ENCODE measurements at regions not wholly inside any gene's neighbourhood (a gene's known extent, or its start where the extent isn't known, plus 50 kb on each side); places are given as distances from the start of the nearest gene placed in this dataset.
"Not testable (repeated sequence)": the region's sequence is repeated elsewhere in the genome, so short reads cannot be mapped to it uniquely, and the experiment has no call there.

- no peak for DNase-seq (ENCODE audit: low spot score)
- TF ChIP-seq, protein P1, sequence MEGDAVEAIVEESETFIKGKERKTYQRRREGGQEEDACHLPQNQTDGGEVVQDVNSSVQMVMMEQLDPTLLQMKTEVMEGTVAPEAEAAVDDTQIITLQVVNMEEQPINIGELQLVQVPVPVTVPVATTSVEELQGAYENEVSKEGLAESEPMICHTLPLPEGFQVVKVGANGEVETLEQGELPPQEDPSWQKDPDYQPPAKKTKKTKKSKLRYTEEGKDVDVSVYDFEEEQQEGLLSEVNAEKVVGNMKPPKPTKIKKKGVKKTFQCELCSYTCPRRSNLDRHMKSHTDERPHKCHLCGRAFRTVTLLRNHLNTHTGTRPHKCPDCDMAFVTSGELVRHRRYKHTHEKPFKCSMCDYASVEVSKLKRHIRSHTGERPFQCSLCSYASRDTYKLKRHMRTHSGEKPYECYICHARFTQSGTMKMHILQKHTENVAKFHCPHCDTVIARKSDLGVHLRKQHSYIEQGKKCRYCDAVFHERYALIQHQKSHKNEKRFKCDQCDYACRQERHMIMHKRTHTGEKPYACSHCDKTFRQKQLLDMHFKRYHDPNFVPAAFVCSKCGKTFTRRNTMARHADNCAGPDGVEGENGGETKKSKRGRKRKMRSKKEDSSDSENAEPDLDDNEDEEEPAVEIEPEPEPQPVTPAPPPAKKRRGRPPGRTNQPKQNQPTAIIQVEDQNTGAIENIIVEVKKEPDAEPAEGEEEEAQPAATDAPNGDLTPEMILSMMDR (IDR thresholded peaks at IDR 0.05; ENCODE audit: borderline replicate concordance, control extremely low read depth, extremely low read depth, insufficient read depth, missing control alignments): no peak
- in situ Hi-C loops (cut with MboI; ENCODE audit: low sequenced_read_pairs, unreplicated experiment): loop anchor here (5.0 kb wide), 1 partner anchor 299 kb away; no protein-coding TSS in a partner anchor
Measured at GRCh38 chr13:26486550-26486949, 70.9 kb upstream of the WASF3 start.

DNA sequence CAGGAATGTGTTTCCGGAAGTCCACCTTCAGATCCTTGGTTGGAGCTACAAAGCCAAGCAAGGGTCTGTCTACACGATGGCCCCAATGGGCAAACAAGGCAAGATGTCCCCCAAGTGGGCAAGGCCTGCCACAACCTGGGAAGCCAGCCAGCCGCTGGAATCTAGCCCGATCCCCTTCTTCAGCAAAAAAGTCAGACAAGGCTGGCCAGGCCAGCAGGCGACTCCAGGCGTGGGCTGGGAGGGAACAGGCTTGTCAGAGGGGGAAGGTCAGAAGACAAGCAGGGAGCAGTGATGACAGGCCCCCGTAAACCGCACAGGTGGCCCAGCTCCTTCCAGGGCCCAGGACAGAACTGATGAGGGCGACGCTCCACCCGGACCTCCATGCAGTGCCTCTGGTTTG is 69.7 kb upstream of the WASF3 start:
- TF ChIP-seq, protein P1 (IDR thresholded peaks at IDR 0.05; ENCODE audit: borderline replicate concordance, control extremely low read depth, extremely low read depth, insufficient read depth, missing control alignments): no peak
- in situ Hi-C loops (cut with MboI; ENCODE audit: low sequenced_read_pairs, unreplicated experiment): loop anchor here (5.0 kb wide), 1 partner anchor 300 kb away; no protein-coding TSS in a partner anchor
- DNase-seq (ENCODE audit: low spot score): no peak

GRCh38 chr13:26488236-26489003 is 69.1 kb upstream of the WASF3 start:
- in situ Hi-C loops (cut with MboI; ENCODE audit: low sequenced_read_pairs, unreplicated experiment): loop anchor here (5.0 kb wide), 1 partner anchor 301 kb away; no protein-coding TSS in a partner anchor
- TF ChIP-seq, protein P1 (IDR thresholded peaks at IDR 0.05; ENCODE audit: borderline replicate concordance, control extremely low read depth, extremely low read depth, insufficient read depth, missing control alignments): no peak

DNA sequence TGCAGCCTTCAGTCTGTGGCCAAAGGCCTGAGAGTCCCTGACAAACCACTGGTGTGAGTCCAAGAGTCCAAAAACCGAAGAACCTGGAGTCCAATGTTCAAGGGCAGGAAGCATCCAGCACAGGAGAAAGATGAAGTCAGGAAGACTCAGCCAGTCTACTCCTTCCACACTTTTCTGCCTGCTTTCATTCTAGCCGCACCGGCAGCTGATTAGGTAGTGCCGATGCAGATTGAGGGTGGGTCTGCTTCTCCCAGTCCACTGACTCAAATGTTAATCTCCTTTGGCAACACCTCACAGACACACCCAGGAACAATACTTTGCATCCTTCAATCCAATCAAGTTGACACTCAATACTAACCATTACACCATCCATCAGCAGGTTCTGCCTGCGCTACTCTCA is 65.2 kb upstream of the WASF3 start:
- in situ Hi-C loops (cut with MboI; ENCODE audit: low sequenced_read_pairs, unreplicated experiment); DNase-seq (ENCODE audit: low spot score): not testable (repeated sequence)

More at GRCh38 chr13:26488236-26489003, 69.1 kb upstream of the WASF3 start:
- no peak for DNase-seq (ENCODE audit: low spot score)

- in situ Hi-C loops (cut with MboI; ENCODE audit: low sequenced_read_pairs, unreplicated experiment): no loop called here
Measured at GRCh38 chr13:26494571-26495195, 62.8 kb upstream of the WASF3 start.

DNA sequence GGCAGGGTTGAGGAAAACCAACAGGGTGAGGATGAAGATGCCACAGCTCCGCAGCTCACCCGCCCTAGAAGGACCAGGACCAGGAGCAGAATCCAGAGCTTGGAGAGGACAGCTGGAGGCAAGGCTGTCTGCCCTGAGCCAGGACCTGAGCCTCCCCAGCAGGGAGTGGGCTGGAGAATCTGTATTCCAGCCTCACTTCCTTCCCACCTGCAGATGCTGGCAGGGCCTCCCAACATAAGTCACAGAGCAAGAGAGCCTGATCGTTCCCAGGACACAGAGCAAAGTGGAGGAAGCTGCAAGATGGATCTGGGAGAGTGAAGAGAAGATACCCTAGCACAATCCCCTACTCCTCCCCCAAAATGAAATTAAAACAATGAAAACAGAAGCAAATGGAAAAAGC is 61.7 kb upstream of the WASF3 start:
- no peak for DNase-seq (ENCODE audit: low spot score)
- TF ChIP-seq, protein P1 (IDR thresholded peaks at IDR 0.05; ENCODE audit: borderline replicate concordance, control extremely low read depth, extremely low read depth, insufficient read depth, missing control alignments): no peak
- in situ Hi-C loops (cut with MboI; ENCODE audit: low sequenced_read_pairs, unreplicated experiment): no loop called here

More at GRCh38 chr13:26494571-26495195, 62.8 kb upstream of the WASF3 start:
- TF ChIP-seq, protein P1 (IDR thresholded peaks at IDR 0.05; ENCODE audit: borderline replicate concordance, control extremely low read depth, extremely low read depth, insufficient read depth, missing control alignments): no peak
- DNase-seq (ENCODE audit: low spot score): no peak

DNA sequence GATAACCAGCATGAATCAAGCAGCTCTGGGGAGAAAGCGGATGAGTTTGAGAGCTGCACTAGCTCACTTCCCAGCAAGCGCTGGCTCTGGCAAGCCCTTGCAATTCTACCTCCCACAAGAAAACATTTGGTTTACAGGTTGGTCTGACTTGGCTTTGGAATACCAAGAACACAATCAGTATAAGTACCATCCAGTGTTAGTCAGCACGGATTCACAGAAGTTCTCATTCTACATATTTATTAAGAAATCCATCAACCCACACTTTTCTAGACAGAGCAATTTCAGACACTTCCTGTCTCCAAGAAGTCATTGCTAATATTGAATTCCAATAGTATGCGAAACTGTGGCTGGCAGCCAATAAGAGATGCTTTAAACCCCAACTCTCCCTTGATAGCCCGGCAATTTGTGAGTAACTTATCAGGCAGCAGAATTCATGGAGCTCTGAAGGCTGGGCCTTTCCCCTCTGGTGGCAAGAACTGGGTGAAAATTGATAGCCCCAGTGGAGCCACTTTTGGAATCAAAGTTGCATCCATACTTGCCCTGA is 59.4 kb upstream of the WASF3 start:
- DNase-seq (ENCODE audit: low spot score): no peak
- TF ChIP-seq, protein P1 (IDR thresholded peaks at IDR 0.05; ENCODE audit: borderline replicate concordance, control extremely low read depth, extremely low read depth, insufficient read depth, missing control alignments): no peak
- in situ Hi-C loops (cut with MboI; ENCODE audit: low sequenced_read_pairs, unreplicated experiment): no loop called here
